GM19023 (cell line): ENCODE measurements at regions not wholly inside any gene's neighbourhood (a gene's known extent, or its start where the extent isn't known, plus 50 kb on each side); places are given as distances from the start of the nearest gene placed in this dataset.
"Not testable (repeated sequence)": the region's sequence is repeated elsewhere in the genome, so short reads cannot be mapped to it uniquely, and the experiment has no call there.

ENCODE experiments used
- ATAC-seq: cut with Tn5 transposase; IDR thresholded peaks from one replicate; pipeline ENCODE4 v1.9.1; 2021; ENCODE audit warnings: mild to moderate bottlenecking, moderate library complexity; ENCODE audit not compliant: unreplicated experiment

GRCh38 chr15:89024418-89024817, 63.8 kb upstream of the ABHD2 start:
- ATAC-seq: no peak

- no peak for ATAC-seq
Observed at GRCh38 chr15:89026167-89026566, 62.1 kb upstream of the ABHD2 start.

GRCh38 chr15:89028036-89028435, 60.2 kb upstream of the ABHD2 start:
- ATAC-seq: no peak

GRCh38 chr15:89030311-89030710, 57.9 kb upstream of the ABHD2 start:
- ATAC-seq: no peak

GRCh38 chr15:89031637-89032285, 56.5 kb upstream of the ABHD2 start:
- not testable (repeated sequence) for ATAC-seq

GRCh38 chr15:89034305-89034704, 54.0 kb upstream of the ABHD2 start:
- no peak for ATAC-seq

- no peak for ATAC-seq
Observed at GRCh38 chr15:89035150-89035549, 53.1 kb upstream of the ABHD2 start.

- ATAC-seq: no peak
Observed at GRCh38 chr15:89035658-89036057, 52.6 kb upstream of the ABHD2 start.

- no peak for ATAC-seq
Observed at GRCh38 chr15:89038146-89038545, 50.1 kb upstream of the ABHD2 start.
